ENCODE measurements at regions not wholly inside any gene's neighbourhood (a gene's known extent, or its start where the extent isn't known, plus 50 kb on each side); places are given as distances from the start of the nearest gene placed in this dataset.

DNA sequence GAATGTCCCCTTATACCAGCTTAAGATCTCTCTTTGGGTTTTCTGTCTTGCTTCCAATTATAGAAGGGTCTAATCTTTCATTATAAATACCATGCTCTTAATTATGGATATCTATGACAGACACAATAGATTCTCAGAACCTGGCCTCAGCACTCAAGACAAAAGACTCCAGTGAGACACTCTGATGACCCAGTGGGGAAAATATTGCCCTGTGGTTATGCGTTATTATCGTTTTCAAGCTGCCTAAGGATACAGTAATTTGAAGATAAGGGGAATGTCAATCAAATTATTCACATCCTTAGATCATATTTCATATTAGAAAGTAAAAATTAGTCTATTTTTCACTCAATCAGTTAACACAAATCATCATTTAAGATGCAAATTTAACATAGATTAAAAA lies 748.8 kb downstream of the XPNPEP1 start:
- Histone ChIP-seq H3K27me3 (ENCODE audit: insufficient read depth, low read length, poor library complexity, severe bottlenecking) (no peaks in the 10 kb centered on the region), H3F3A (ENCODE audit: low read depth) (no peaks in the 10 kb centered on the region), H3K4me3 (ENCODE audit: low read length, poor library complexity, severe bottlenecking) (no peak overlapping the region), H2AFZ (ENCODE audit: low read length) (no peak overlapping the region), H3K9ac (ENCODE audit: low read depth, low read length, poor library complexity, severe bottlenecking) (no peak overlapping the region), H3K79me2 (ENCODE audit: insufficient read depth, low read length) (no peaks in the 10 kb centered on the region), H3K9me3 (ENCODE audit: insufficient read depth, low read depth, low read length) (no peaks in the 10 kb centered on the region), H4K20me1 (ENCODE audit: insufficient read depth, low read length, poor library complexity, severe bottlenecking) (no peaks in the 10 kb centered on the region), H3K36me3 (ENCODE audit: insufficient read depth, low read length) (no peaks in the 10 kb centered on the region), H3K4me1 (ENCODE audit: insufficient read depth, low read length, poor library complexity, severe bottlenecking) (no peaks in the 10 kb centered on the region), H3K4me2 (ENCODE audit: low read depth, low read length, poor library complexity, severe bottlenecking) (no peak overlapping the region), H3K9me2 (replicated peaks; ENCODE audit: low read depth, low read length) (no peaks in the 10 kb centered on the region)
- no peak for TF ChIP-seq CTCF (conservative IDR thresholded peaks at IDR 0.05; ENCODE audit: low read length)
- no peak for TF ChIP-seq EZH2phosphoT487 (IDR thresholded peaks at IDR 0.05; ENCODE audit: borderline replicate concordance)

DNA sequence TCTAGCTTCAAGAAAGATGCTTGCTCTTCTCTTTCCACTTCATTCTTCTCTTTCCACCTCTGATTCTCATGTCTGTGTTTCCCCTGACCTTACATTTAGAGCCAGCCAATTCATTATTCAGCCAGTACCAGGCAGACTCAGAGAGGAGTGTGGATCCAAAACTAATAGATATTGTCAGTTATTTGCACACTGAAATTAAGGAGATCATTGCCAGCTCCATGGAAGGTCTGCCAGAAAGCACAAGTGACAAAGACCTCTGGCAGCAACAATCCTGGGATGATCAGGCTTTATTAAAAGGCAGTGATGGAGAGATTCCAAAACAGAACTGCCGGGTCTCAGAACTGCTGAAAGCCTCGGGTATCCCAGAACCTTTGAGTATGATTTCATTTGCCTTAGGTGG lies 749.4 kb downstream of the XPNPEP1 start:
- TF ChIP-seq CTCF (conservative IDR thresholded peaks at IDR 0.05; ENCODE audit: low read length) (no peak), EZH2phosphoT487 (IDR thresholded peaks at IDR 0.05; ENCODE audit: borderline replicate concordance) (no peak)
- Histone ChIP-seq H3K9me2 (replicated peaks; ENCODE audit: low read depth, low read length) (no peaks in the 10 kb centered on the region), H3K4me3 (ENCODE audit: low read length, poor library complexity, severe bottlenecking) (no peak overlapping the region), H3K9me3 (ENCODE audit: insufficient read depth, low read depth, low read length) (no peaks in the 10 kb centered on the region), H4K20me1 (ENCODE audit: insufficient read depth, low read length, poor library complexity, severe bottlenecking) (no peaks in the 10 kb centered on the region), H3F3A (ENCODE audit: low read depth) (no peaks in the 10 kb centered on the region), H2AFZ (ENCODE audit: low read length) (no peak overlapping the region), H3K79me2 (ENCODE audit: insufficient read depth, low read length) (no peaks in the 10 kb centered on the region), H3K4me1 (ENCODE audit: insufficient read depth, low read length, poor library complexity, severe bottlenecking) (no peaks in the 10 kb centered on the region), H3K4me2 (ENCODE audit: low read depth, low read length, poor library complexity, severe bottlenecking) (no peak overlapping the region), H3K9ac (ENCODE audit: low read depth, low read length, poor library complexity, severe bottlenecking) (no peak overlapping the region), H3K36me3 (ENCODE audit: insufficient read depth, low read length) (no peaks in the 10 kb centered on the region), H3K27me3 (ENCODE audit: insufficient read depth, low read length, poor library complexity, severe bottlenecking) (no peaks in the 10 kb centered on the region)

GRCh38 chr10:109173121-109173520 lies 750.2 kb downstream of the XPNPEP1 start:
- H3K4me3 ChIP-seq (ENCODE audit: low read length, poor library complexity, severe bottlenecking): no peak overlapping the region
- H2AFZ ChIP-seq (ENCODE audit: low read length): no peak overlapping the region
- no peaks in the 10 kb centered on the region for H3K4me1 ChIP-seq (ENCODE audit: insufficient read depth, low read length, poor library complexity, severe bottlenecking)
- H3F3A ChIP-seq (ENCODE audit: low read depth): no peaks in the 10 kb centered on the region
- H3K4me2 ChIP-seq (ENCODE audit: low read depth, low read length, poor library complexity, severe bottlenecking): no peak overlapping the region
- H3K27me3 ChIP-seq (ENCODE audit: insufficient read depth, low read length, poor library complexity, severe bottlenecking): no peaks in the 10 kb centered on the region
- H3K9me3 ChIP-seq (ENCODE audit: insufficient read depth, low read depth, low read length): no peaks in the 10 kb centered on the region
- no peaks in the 10 kb centered on the region for H3K36me3 ChIP-seq (ENCODE audit: insufficient read depth, low read length)
- H3K79me2 ChIP-seq (ENCODE audit: insufficient read depth, low read length): no peaks in the 10 kb centered on the region
- H3K9ac ChIP-seq (ENCODE audit: low read depth, low read length, poor library complexity, severe bottlenecking): no peak overlapping the region
- no peaks in the 10 kb centered on the region for H4K20me1 ChIP-seq (ENCODE audit: insufficient read depth, low read length, poor library complexity, severe bottlenecking)
- TF ChIP-seq CTCF (conservative IDR thresholded peaks at IDR 0.05; ENCODE audit: low read length) (no peak), EZH2phosphoT487 (IDR thresholded peaks at IDR 0.05; ENCODE audit: borderline replicate concordance) (no peak)
- no peaks in the 10 kb centered on the region for H3K9me2 ChIP-seq (replicated peaks; ENCODE audit: low read depth, low read length)

Data from Loucy (cell line).